ENCODE measurements at regions not wholly inside any gene's neighbourhood (a gene's known extent, or its start where the extent isn't known, plus 50 kb on each side); places are given as distances from the start of the nearest gene placed in this dataset.
"Not testable (repeated sequence)": the region's sequence is repeated elsewhere in the genome, so short reads cannot be mapped to it uniquely, and the experiment has no call there.

DNA sequence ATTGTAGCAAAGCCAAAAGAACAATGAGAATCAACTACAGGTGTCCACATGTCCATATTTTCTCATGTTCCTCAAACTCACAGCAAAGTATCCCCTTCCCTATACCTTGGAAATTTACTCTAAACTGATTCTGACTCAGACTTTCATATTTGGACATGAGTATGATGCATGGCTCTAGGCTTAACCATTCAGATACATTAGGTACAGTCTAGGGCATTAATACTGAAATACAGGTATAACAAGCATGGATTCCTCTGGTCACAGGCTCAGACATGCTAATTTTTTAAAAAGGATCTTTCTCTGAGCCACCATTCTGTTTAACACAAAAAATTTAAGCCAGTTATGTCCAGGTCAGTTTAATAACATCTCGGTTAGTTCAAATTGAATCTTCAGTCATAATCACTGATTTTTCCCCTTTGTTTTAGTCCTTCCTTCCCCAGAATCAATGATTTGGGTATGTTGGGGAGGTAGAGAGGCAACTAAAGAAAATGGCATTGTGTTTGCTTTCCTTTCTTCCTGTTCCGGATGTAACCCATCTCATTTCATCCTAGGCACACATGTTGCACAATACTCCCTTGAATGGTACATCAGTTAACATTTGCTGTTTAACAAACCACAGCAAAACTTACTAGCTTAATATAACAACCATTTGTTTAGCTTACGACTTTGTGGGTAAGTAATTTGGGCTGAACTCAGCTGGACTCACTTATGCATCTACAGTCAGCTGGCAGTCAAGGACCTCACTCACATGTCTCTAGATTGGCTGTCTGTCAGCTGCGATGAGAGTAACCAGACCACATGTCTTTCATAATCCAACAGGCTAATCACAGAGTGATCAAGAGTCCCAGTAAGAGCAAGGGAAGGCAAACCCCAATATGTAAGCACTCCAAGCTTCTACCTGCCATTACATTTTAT, 75.3 kb upstream of the GRIA3 start:
- no peaks in the 10 kb centered on the region for H3K36me3 ChIP-seq (ENCODE audit: control insufficient read depth, low read length)
- H3K4me3 ChIP-seq (ENCODE audit: low read length) = no peak overlapping the region
- no peaks in the 10 kb centered on the region for H4K20me1 ChIP-seq (ENCODE audit: control insufficient read depth, insufficient read depth, low read depth, low read length)
- H3K79me2 ChIP-seq (ENCODE audit: control insufficient read depth, low read length) = no peaks in the 10 kb centered on the region
- H3K9me2 ChIP-seq (replicated peaks; ENCODE audit: control insufficient read depth, low read length) = no peaks in the 10 kb centered on the region
- H3K27me3 ChIP-seq (ENCODE audit: control insufficient read depth, low read length) = no peaks in the 10 kb centered on the region
- H3K27ac ChIP-seq (ENCODE audit: low read depth, low read length) = no peak overlapping the region
- TF ChIP-seq, protein P1, sequence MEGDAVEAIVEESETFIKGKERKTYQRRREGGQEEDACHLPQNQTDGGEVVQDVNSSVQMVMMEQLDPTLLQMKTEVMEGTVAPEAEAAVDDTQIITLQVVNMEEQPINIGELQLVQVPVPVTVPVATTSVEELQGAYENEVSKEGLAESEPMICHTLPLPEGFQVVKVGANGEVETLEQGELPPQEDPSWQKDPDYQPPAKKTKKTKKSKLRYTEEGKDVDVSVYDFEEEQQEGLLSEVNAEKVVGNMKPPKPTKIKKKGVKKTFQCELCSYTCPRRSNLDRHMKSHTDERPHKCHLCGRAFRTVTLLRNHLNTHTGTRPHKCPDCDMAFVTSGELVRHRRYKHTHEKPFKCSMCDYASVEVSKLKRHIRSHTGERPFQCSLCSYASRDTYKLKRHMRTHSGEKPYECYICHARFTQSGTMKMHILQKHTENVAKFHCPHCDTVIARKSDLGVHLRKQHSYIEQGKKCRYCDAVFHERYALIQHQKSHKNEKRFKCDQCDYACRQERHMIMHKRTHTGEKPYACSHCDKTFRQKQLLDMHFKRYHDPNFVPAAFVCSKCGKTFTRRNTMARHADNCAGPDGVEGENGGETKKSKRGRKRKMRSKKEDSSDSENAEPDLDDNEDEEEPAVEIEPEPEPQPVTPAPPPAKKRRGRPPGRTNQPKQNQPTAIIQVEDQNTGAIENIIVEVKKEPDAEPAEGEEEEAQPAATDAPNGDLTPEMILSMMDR (IDR thresholded peaks at IDR 0.05; ENCODE audit: low read depth, low read length, poor library complexity, severe bottlenecking) = no peak
- no peak for TF ChIP-seq EZH2phosphoT487 (IDR thresholded peaks at IDR 0.05; ENCODE audit: borderline replicate concordance, low read length)
- H3K4me1 ChIP-seq (ENCODE audit: control insufficient read depth, low read length) = no peaks in the 10 kb centered on the region
- H3K4me2 ChIP-seq (ENCODE audit: low read length) = no peak overlapping the region
- H3K9me3 ChIP-seq (ENCODE audit: control insufficient read depth, insufficient read depth, low read length) = no peaks in the 10 kb centered on the region
- no peaks in the 10 kb centered on the region for H3F3A ChIP-seq (ENCODE audit: control insufficient read depth, insufficient read depth)

DNA sequence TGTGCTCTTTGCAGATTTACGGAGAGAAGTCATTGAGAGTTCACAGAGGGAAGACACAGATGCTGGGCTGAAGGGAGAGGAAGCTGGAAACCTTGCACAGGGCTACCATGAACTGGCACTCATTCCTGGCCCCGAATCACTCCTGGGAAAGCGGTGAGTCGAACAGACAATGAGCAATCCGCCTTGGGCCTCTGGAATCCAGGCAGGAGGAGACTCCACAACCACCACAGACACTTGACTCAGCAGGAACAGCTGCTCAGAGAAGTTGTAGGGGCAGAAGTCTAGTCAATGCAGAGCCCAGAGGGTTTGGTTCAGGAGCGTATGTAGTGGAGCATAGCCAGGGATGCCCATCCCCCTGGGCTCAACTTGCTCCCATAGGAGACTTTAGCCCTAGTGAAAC, 62.8 kb upstream of the GRIA3 start:
- H3K79me2 ChIP-seq (ENCODE audit: control insufficient read depth, low read length) = no peaks in the 10 kb centered on the region
- TF ChIP-seq, protein P1 (IDR thresholded peaks at IDR 0.05; ENCODE audit: low read depth, low read length, poor library complexity, severe bottlenecking) = no peak
- TF ChIP-seq EZH2phosphoT487 (IDR thresholded peaks at IDR 0.05; ENCODE audit: borderline replicate concordance, low read length) = no peak
- H3K27me3 ChIP-seq (ENCODE audit: control insufficient read depth, low read length) = no peaks in the 10 kb centered on the region
- H4K20me1 ChIP-seq (ENCODE audit: control insufficient read depth, insufficient read depth, low read depth, low read length) = no peaks in the 10 kb centered on the region
- no peak overlapping the region for H3K4me2 ChIP-seq (ENCODE audit: low read length)
- no peaks in the 10 kb centered on the region for H3K9me2 ChIP-seq (replicated peaks; ENCODE audit: control insufficient read depth, low read length)
- H3K27ac ChIP-seq (ENCODE audit: low read depth, low read length) = no peak overlapping the region
- no peaks in the 10 kb centered on the region for H3K9me3 ChIP-seq (ENCODE audit: control insufficient read depth, insufficient read depth, low read length)
- no peaks in the 10 kb centered on the region for H3K36me3 ChIP-seq (ENCODE audit: control insufficient read depth, low read length)
- no peak overlapping the region for H3K4me3 ChIP-seq (ENCODE audit: low read length)
- H3F3A ChIP-seq (ENCODE audit: control insufficient read depth, insufficient read depth) = no peaks in the 10 kb centered on the region
- no peaks in the 10 kb centered on the region for H3K4me1 ChIP-seq (ENCODE audit: control insufficient read depth, low read length)

DNA sequence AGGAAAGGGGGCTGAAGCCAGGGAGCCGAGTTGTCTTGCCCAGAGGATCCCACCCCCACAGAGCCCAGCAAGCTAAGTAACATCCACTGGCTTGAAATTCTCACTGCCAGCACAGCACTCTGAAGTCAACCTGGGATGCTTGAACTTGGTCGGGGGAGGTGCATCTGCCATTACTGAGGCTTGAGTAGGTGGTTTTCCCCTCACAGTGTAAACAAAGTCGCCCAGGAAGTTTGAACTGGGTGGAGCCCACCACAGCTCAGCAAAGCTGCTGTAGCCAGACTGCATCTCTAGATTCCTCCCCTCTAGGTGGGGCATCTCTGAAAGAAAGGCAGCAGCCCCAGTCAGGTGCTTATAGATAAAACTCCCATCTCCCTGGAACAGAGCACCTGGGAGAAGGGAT, 54.3 kb upstream of the GRIA3 start:
- H3K27ac ChIP-seq (ENCODE audit: low read depth, low read length); H3F3A ChIP-seq (ENCODE audit: control insufficient read depth, insufficient read depth); H3K9me2 ChIP-seq (replicated peaks; ENCODE audit: control insufficient read depth, low read length); H3K36me3 ChIP-seq (ENCODE audit: control insufficient read depth, low read length); H3K9me3 ChIP-seq (ENCODE audit: control insufficient read depth, insufficient read depth, low read length); H3K4me3 ChIP-seq (ENCODE audit: low read length); H4K20me1 ChIP-seq (ENCODE audit: control insufficient read depth, insufficient read depth, low read depth, low read length); H3K79me2 ChIP-seq (ENCODE audit: control insufficient read depth, low read length); H3K4me1 ChIP-seq (ENCODE audit: control insufficient read depth, low read length); H3K4me2 ChIP-seq (ENCODE audit: low read length); H3K27me3 ChIP-seq (ENCODE audit: control insufficient read depth, low read length): not testable (repeated sequence)
